Keratinocyte (primary cell): ENCODE measurements at regions not wholly inside any gene's neighbourhood (a gene's known extent, or its start where the extent isn't known, plus 50 kb on each side); places are given as distances from the start of the nearest gene placed in this dataset.
"Not testable (repeated sequence)": the region's sequence is repeated elsewhere in the genome, so short reads cannot be mapped to it uniquely, and the experiment has no call there.

ENCODE experiments used
- DNase-seq: peaks from one replicate; pipeline ENCODE4 v3.0.0-alpha.2; 2011; ENCODE audit warnings: low read depth, missing footprints, low spot score
- FAIRE-seq: peaks from 2 replicates; lab custom pipeline; 2011; peaks lifted over from hg19 to GRCh38; lab: Jason Lieb, UNC
- H2AFZ ChIP-seq: 2 replicates; pipeline ENCODE4 v1.6.0; 2012; ENCODE audit warnings: low read length, control low read depth, inconsistent platforms; ENCODE audit not compliant: control insufficient read depth
- H3K27ac ChIP-seq: 2 replicates; pipeline ENCODE4 v1.5.1; 2011; ENCODE audit warnings: low read length; ENCODE audit not compliant: control insufficient read depth, insufficient read depth
- H3K27me3 ChIP-seq: 3 replicates; pipeline ENCODE4 v1.6.0; 2011; ENCODE audit warnings: low read length; ENCODE audit not compliant: control insufficient read depth, insufficient read depth; ENCODE audit errors: extremely low read depth
- H3K36me3 ChIP-seq, 2 experiments: 2 replicates in 1 of 2; 3 replicates in 1 of 2; pipeline ENCODE4 v1.5.1; 2011; ENCODE audit warnings: low read length in 2 of 2, mild to moderate bottlenecking in 1 of 2; ENCODE audit not compliant: control insufficient read depth in 2 of 2, insufficient read depth in 2 of 2; ENCODE audit errors: extremely low read depth in 1 of 2
- H3K4me1 ChIP-seq: 3 replicates; pipeline ENCODE4 v1.5.1; 2011; ENCODE audit warnings: low read length; ENCODE audit not compliant: control insufficient read depth, insufficient read depth; ENCODE audit errors: extremely low read depth
- H3K4me2 ChIP-seq: 3 replicates; pipeline ENCODE4 v1.6.0; 2011; ENCODE audit warnings: low read depth, low read length; ENCODE audit not compliant: control insufficient read depth, insufficient read depth; ENCODE audit errors: extremely low read depth
- H3K4me3 ChIP-seq, 3 experiments: fragments of 200-600 bp in 1 of 3; sonication (generic) in 1 of 3; 2 replicates in 2 of 3; 3 replicates in 1 of 3; pipeline ENCODE4 v1.5.1; 2011 to 2016; ENCODE audit warnings: low read length in 3 of 3, mild to moderate bottlenecking in 3 of 3, control low read depth in 2 of 3, inconsistent platforms in 1 of 3, low read depth in 1 of 3, mixed read lengths in 1 of 3, mixed run types in 1 of 3, moderate library complexity in 1 of 3; ENCODE audit not compliant: control insufficient read depth in 2 of 3, insufficient read depth in 2 of 3; ENCODE audit errors: extremely low read depth in 1 of 3
- H3K79me2 ChIP-seq: 2 replicates; pipeline ENCODE4 v1.6.0; 2012; ENCODE audit warnings: low read length; ENCODE audit not compliant: control insufficient read depth, insufficient read depth
- H3K9ac ChIP-seq: 3 replicates; pipeline ENCODE4 v1.6.0; 2011; ENCODE audit warnings: low read length; ENCODE audit not compliant: control insufficient read depth, insufficient read depth; ENCODE audit errors: extremely low read depth
- H3K9me1 ChIP-seq: 3 replicates; pipeline ENCODE4 v1.6.0; 2011; ENCODE audit warnings: low read length; ENCODE audit not compliant: control insufficient read depth, insufficient read depth; ENCODE audit errors: extremely low read depth
- H3K9me3 ChIP-seq: 2 replicates; pipeline ENCODE4 v1.5.1; 2012; ENCODE audit warnings: low read depth, low read length; ENCODE audit not compliant: control insufficient read depth
- H4K20me1 ChIP-seq: 3 replicates; pipeline ENCODE4 v1.6.0; 2011; ENCODE audit warnings: low read length; ENCODE audit not compliant: control insufficient read depth, insufficient read depth; ENCODE audit errors: extremely low read depth
- dilution Hi-C: fragments of 300-500 bp; cut with MboI; formaldehyde crosslinking; loops from one replicate; pipeline ENCODE4 v1.7.0; 2020; ENCODE audit warnings: low sequenced_read_pairs; ENCODE audit not compliant: extremely low pct_ligation_motif_present

DNA sequence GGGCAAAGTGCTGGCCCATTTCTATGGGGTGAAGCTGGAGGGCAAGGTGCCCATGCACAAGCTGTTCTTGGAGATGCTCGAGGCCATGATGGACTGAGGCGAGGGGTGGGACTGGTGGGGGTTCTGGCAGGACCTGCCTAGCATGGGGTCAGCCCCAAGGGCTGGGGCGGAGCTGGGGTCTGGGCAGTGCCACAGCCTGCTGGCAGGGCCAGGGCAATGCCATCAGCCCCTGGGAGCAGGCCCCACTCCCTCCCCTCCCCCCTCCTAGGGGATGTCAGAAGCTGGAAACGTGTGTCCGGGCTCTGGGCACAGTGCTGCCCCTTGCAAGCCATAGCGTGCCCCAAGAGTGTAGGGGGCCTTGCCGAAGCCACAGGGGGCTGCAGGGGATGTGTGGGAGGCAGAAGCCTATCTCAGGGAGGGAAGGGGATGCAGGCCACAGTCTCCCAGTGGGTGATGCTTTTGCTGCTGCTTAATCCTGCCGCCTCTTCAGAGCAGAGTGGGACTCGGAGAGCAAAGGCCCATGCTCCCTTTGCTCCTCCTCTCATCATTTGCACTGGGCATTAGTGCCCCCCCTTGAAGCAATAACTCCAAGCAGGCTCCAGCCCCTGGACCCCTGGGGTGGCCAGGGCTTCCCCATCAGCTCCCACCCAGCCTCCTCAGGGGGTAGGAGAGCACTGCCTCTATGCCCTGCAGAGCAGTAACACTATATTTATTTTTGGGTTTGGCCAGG, 85.2 kb downstream of the MRPL57 start:
- H3K79me2 ChIP-seq, H3K27ac ChIP-seq, H3K9ac ChIP-seq, FAIRE-seq, dilution Hi-C loops, H3K4me2 ChIP-seq, DNase-seq, H2AFZ ChIP-seq, H4K20me1 ChIP-seq, H3K27me3 ChIP-seq, H3K9me1 ChIP-seq, H3K4me1 ChIP-seq, H3K4me3 ChIP-seq, H3K9me3 ChIP-seq, H3K36me3 ChIP-seq: not testable (repeated sequence)

- H3K4me2 ChIP-seq, H2AFZ ChIP-seq, H4K20me1 ChIP-seq, H3K9me1 ChIP-seq, H3K36me3 ChIP-seq, H3K79me2 ChIP-seq, dilution Hi-C loops, H3K27me3 ChIP-seq, H3K9me3 ChIP-seq, H3K9ac ChIP-seq, DNase-seq, H3K4me3 ChIP-seq, H3K27ac ChIP-seq, H3K4me1 ChIP-seq: not testable (repeated sequence)
- peak; percentile 62 for FAIRE-seq
These were observed 87.5 kb downstream of the MRPL57 start for GRCh38 chr13:21263909-21264308.

- H3K4me2 ChIP-seq, FAIRE-seq, H3K27me3 ChIP-seq, H2AFZ ChIP-seq, H3K9ac ChIP-seq, H3K4me3 ChIP-seq, H4K20me1 ChIP-seq, H3K79me2 ChIP-seq, H3K9me3 ChIP-seq, H3K27ac ChIP-seq, H3K4me1 ChIP-seq, H3K36me3 ChIP-seq, DNase-seq, H3K9me1 ChIP-seq, dilution Hi-C loops: not testable (repeated sequence)
These were observed 92.0 kb downstream of the MRPL57 start for GRCh38 chr13:21268485-21268884.

- H2AFZ ChIP-seq, H3K27ac ChIP-seq, H3K4me1 ChIP-seq, H3K9ac ChIP-seq, H4K20me1 ChIP-seq, H3K36me3 ChIP-seq, H3K79me2 ChIP-seq, dilution Hi-C loops, FAIRE-seq, H3K9me3 ChIP-seq, DNase-seq, H3K4me3 ChIP-seq, H3K4me2 ChIP-seq, H3K27me3 ChIP-seq, H3K9me1 ChIP-seq: not testable (repeated sequence)
These were observed 96.0 kb downstream of the MRPL57 start for GRCh38 chr13:21272439-21272838.

DNA sequence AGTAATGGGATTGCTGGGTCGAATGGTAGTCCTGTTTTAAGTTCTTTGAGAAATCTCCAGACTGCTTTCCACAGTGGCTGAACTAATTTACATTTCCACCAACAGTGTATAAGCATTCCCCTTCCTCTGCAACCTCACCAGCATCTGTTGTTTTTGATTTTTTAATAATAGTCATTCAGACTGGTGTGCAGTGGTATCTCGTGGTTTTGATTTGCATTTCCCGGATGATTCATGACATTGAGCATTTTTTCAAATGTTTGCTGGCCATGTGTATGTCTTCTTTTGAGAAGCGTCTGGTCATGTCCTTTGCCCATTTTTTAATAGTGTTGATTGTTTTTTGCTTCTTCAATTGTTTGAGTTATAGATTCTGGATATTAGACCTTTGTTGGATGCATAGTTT, 98.0 kb downstream of the MRPL57 start:
- H3K79me2 ChIP-seq, DNase-seq, H3K9me3 ChIP-seq, H4K20me1 ChIP-seq, H3K27ac ChIP-seq, H3K9ac ChIP-seq, H3K36me3 ChIP-seq, H3K4me3 ChIP-seq, FAIRE-seq, H3K9me1 ChIP-seq, H3K27me3 ChIP-seq, H3K4me2 ChIP-seq, H3K4me1 ChIP-seq, H2AFZ ChIP-seq, dilution Hi-C loops: not testable (repeated sequence)
